Natural killer cell (primary cell): ENCODE measurements at regions not wholly inside any gene's neighbourhood (a gene's known extent, or its start where the extent isn't known, plus 50 kb on each side); places are given as distances from the start of the nearest gene placed in this dataset.

Experiments
- ATAC-seq, 3 donors: fragments of 150-1000 bp in 2 of 3; fragments of 200-7000 bp in 1 of 3; cut with Tn5 transposase; 1 replicate in 1 of 3; 2 replicates in 2 of 3; pipeline ENCODE4 v1.10.0; 2021; ENCODE audit warnings: mild to moderate bottlenecking in 2 of 3, moderate library complexity in 2 of 3
- DNase-seq, 2 donors: peaks; one replicate each; pipeline versions ENCODE4 v3.0.0 to v3.0.0-alpha.2; 2013 to 2021; ENCODE audit warnings: mixed read lengths in 1 of 2
- H3K27ac ChIP-seq: one replicate; pipeline ENCODE4 v1.5.1; 2013; ENCODE audit warnings: mild to moderate bottlenecking, low read length
- H3K27me3 ChIP-seq: one replicate; pipeline ENCODE4 v1.6.1; 2013; ENCODE audit warnings: low read length; ENCODE audit not compliant: control insufficient read depth, insufficient read depth
- H3K36me3 ChIP-seq: one replicate; pipeline ENCODE4 v1.6.1; 2013; ENCODE audit warnings: low read length; ENCODE audit not compliant: control insufficient read depth, insufficient read depth
- H3K4me1 ChIP-seq: one replicate; pipeline ENCODE4 v1.6.1; 2013; ENCODE audit warnings: low read length; ENCODE audit not compliant: control insufficient read depth, insufficient read depth
- H3K4me3 ChIP-seq: one replicate; pipeline ENCODE4 v1.5.1; 2013; ENCODE audit warnings: low read length
- H3K9me3 ChIP-seq: one replicate; pipeline ENCODE4 v1.6.1; 2013; ENCODE audit warnings: low read length; ENCODE audit not compliant: control insufficient read depth, insufficient read depth
- H3K27ac Mint-ChIP-seq, 2 donors: one replicate each; pipeline ENCODE4 v1.8.0; 2022; ENCODE audit warnings: mild to moderate bottlenecking in 2 of 2, mixed read lengths in 2 of 2, moderate library complexity in 1 of 2
- H3K27me3 Mint-ChIP-seq, 2 donors: one replicate each; pipeline ENCODE4 v1.8.0; 2022; ENCODE audit warnings: low read depth in 2 of 2, mixed read lengths in 2 of 2
- H3K36me3 Mint-ChIP-seq: one replicate; pipeline ENCODE4 v1.8.0; 2022; ENCODE audit warnings: mixed read lengths
- H3K4me1 Mint-ChIP-seq, 2 donors: one replicate each; pipeline ENCODE4 v1.8.0; 2022; ENCODE audit warnings: mixed read lengths in 2 of 2
- H3K4me3 Mint-ChIP-seq: one replicate; pipeline ENCODE4 v1.8.0; 2022; ENCODE audit warnings: mild to moderate bottlenecking, moderate library complexity, mixed read lengths
- H3K9me3 Mint-ChIP-seq, 2 donors: one replicate each; pipeline ENCODE4 v1.8.0; 2022; ENCODE audit warnings: mixed read lengths in 2 of 2
- WGBS: methylation state at CpG from one replicate; pipeline ENCODE4 v1.1.7; 2013; ENCODE audit warnings: missing lambda C conversion rate; ENCODE audit not compliant: insufficient coverage; 5-methylcytosine and 5-hydroxymethylcytosine counted together
- intact Hi-C: fragments of 100-400 bp; cut with micrococcal nuclease; formaldehyde crosslinking; loops from one replicate; pipeline ENCODE4 v1.14.2; 2022
- TF ChIP-seq, protein P1 (sequence below): fragments of 200-600 bp; IDR thresholded peaks from one replicate; pipeline ENCODE4 v1.8.0; 2022; ENCODE audit warnings: antibody characterized with exemption

DNA sequence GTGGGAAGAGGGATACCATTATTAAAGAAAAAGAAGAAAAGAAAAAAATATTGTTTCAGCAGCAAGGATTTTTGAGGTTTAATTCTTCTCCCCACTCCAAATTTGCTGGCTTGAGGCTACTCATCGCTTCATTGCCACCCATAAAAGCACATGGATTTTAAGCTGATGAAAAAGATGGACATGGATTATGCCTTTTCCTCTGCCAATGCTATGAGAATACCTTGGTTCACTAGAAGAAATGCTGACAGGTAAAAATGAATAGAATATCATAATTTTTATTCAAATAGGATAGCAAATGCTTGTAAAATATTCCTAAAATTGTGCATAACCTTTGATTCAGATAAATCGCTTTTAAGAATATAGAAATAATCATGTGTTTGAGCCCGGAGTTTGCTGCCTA lies 289.7 kb upstream of the DPYD start:
- WGBS: 93% methylated on average over 3 of the region's 3 CpGs
- Histone ChIP-seq H3K27ac (no peak overlapping the region), H3K4me3 (no peak overlapping the region), H3K36me3 (no peaks in the 10 kb centered on the region), H3K4me1 (no peaks in the 10 kb centered on the region), H3K9me3 (no peaks in the 10 kb centered on the region), H3K27me3 (no peaks in the 10 kb centered on the region)
- TF ChIP-seq, protein P1, sequence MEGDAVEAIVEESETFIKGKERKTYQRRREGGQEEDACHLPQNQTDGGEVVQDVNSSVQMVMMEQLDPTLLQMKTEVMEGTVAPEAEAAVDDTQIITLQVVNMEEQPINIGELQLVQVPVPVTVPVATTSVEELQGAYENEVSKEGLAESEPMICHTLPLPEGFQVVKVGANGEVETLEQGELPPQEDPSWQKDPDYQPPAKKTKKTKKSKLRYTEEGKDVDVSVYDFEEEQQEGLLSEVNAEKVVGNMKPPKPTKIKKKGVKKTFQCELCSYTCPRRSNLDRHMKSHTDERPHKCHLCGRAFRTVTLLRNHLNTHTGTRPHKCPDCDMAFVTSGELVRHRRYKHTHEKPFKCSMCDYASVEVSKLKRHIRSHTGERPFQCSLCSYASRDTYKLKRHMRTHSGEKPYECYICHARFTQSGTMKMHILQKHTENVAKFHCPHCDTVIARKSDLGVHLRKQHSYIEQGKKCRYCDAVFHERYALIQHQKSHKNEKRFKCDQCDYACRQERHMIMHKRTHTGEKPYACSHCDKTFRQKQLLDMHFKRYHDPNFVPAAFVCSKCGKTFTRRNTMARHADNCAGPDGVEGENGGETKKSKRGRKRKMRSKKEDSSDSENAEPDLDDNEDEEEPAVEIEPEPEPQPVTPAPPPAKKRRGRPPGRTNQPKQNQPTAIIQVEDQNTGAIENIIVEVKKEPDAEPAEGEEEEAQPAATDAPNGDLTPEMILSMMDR: no peak
- ATAC-seq: no peak
- Mint-ChIP-seq H3K4me3 (no peak overlapping the region), H3K27ac (no peak overlapping the region), H3K27me3 (peaks cover 0 to 4% of the 10 kb centered on the region in 2 donors), H3K4me1 (no peaks in the 10 kb centered on the region), H3K9me3 (peaks cover 0 to 4% of the 10 kb centered on the region in 2 donors), H3K36me3 (no peaks in the 10 kb centered on the region)
- no peak for DNase-seq
- intact Hi-C loops: no loop called here

DNA sequence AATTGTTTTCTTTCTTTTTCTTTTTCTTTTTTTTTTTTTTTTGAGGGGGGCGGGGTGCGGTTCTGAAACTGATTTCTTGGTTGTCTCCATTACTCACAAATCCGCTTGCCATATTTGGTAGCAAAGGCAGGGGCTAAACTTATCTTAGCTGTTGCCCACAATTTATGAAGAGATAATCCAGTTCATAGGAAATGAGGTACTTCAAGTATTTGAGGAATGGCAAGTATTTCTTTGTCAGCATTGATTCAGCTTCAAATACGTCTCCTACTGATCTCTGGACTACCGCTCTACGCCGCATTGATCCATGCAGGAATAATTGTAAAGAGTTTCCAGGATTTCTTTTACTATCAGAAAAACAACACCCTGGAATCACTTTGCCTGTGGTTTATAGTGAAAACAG lies 289.2 kb upstream of the DPYD start:
- no peaks in the 10 kb centered on the region for H3K36me3 ChIP-seq
- Mint-ChIP-seq H3K9me3 (peaks cover 0 to 4% of the 10 kb centered on the region in 2 donors), H3K4me3 (no peak overlapping the region), H3K27me3 (peaks cover 0 to 7% of the 10 kb centered on the region in 2 donors), H3K27ac (no peak overlapping the region), H3K36me3 (no peaks in the 10 kb centered on the region), H3K4me1 (no peaks in the 10 kb centered on the region)
- WGBS: 96% methylated on average over 5 of the region's 7 CpGs
- TF ChIP-seq, protein P1: no peak
- no peaks in the 10 kb centered on the region for H3K27me3 ChIP-seq
- DNase-seq: no peak
- H3K27ac ChIP-seq: no peak overlapping the region
- H3K9me3 ChIP-seq: no peaks in the 10 kb centered on the region
- no peaks in the 10 kb centered on the region for H3K4me1 ChIP-seq
- no peak overlapping the region for H3K4me3 ChIP-seq
- ATAC-seq: no peak
- intact Hi-C loops: no loop called here

DNA sequence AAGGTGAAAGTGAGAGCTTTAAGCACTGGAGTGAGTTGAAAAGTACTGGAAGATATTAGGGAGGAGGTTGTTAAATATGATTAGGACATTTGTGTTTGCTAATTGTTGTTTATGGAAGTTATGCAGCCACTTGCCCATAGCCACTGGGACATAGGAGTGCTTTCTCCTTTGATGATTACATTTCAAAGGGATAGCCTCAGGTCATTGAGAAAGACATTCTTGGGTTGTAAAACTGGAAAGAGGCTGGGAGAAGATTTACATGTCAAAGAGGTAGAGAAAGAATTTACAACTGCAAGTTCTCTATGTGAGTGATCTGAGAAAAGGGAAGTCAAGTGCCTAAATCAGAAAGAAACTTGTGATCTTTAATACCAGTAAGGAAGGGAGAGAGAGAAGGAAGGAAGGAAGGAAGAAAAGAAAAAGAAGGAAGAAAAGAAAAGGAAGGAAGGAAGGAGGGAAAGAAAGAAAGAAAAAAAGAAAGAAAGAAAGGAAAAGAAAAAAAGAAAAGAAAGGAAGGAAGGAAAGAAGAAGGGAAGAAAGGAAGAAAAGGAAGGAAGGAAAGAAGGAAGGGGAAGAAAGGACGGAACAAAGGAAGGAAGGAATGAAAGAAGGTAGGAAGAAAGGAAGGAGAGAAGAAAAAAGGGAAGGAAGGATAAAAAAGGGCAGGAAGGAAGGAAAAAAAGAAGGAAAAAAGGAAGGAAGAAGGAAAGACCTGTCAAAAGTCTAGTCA lies 284.6 kb upstream of the DPYD start:
- Mint-ChIP-seq H3K9me3 (peaks cover 0 to 4% of the 10 kb centered on the region in 2 donors), H3K27ac (no peak overlapping the region), H3K36me3 (no peaks in the 10 kb centered on the region), H3K27me3 (peaks cover 6 to 8% of the 10 kb centered on the region in 2 donors), H3K4me3 (no peak overlapping the region), H3K4me1 (no peaks in the 10 kb centered on the region)
- ATAC-seq: no peak
- TF ChIP-seq, protein P1: no peak
- intact Hi-C loops: no loop called here
- H3K4me1 ChIP-seq: no peaks in the 10 kb centered on the region
- no peak overlapping the region for H3K4me3 ChIP-seq
- H3K27me3 ChIP-seq: no peaks in the 10 kb centered on the region
- DNase-seq: no peak
- no peaks in the 10 kb centered on the region for H3K9me3 ChIP-seq
- WGBS: 49% methylated on average over 1 of the region's 1 CpG
- no peaks in the 10 kb centered on the region for H3K36me3 ChIP-seq
- no peak overlapping the region for H3K27ac ChIP-seq

DNA sequence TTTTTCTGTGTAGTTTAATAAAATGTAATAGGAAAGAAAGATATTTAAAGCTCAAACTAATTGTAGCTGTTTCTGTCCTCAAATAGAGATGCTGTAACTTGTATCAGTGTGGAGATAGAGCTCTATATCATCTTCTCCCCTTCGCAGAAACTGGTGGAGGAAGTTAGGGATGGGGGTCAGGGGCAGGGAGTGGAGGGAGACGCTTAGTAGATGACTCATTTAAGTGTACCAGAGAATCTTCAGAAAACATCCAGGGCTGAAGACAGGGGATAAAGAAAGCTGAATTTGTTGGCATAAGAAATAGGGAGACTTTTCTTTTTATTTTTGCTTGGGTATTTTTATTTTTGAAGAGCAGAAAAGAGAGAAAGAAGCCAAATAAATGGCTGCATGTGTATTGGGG lies 282.6 kb upstream of the DPYD start:
- no peak for ATAC-seq
- no peaks in the 10 kb centered on the region for H3K36me3 ChIP-seq
- H3K9me3 ChIP-seq: no peaks in the 10 kb centered on the region
- H3K36me3 Mint-ChIP-seq: no peaks in the 10 kb centered on the region
- H3K9me3 Mint-ChIP-seq: peaks cover 0 to 4% of the 10 kb centered on the region in 2 donors
- no peaks in the 10 kb centered on the region for H3K4me1 Mint-ChIP-seq
- no peaks in the 10 kb centered on the region for H3K4me1 ChIP-seq
- no peak overlapping the region for H3K27ac Mint-ChIP-seq
- H3K27ac ChIP-seq: no peak overlapping the region
- peaks cover 6 to 10% of the 10 kb centered on the region in 2 donors for H3K27me3 Mint-ChIP-seq
- intact Hi-C loops: no loop called here
- no peak overlapping the region for H3K4me3 ChIP-seq
- DNase-seq: no peak
- no peaks in the 10 kb centered on the region for H3K27me3 ChIP-seq
- TF ChIP-seq, protein P1: no peak
- no peak overlapping the region for H3K4me3 Mint-ChIP-seq
- 74% methylated on average over 1 of the region's 2 CpGs for WGBS
